ENCODE measurements at regions not wholly inside any gene's neighbourhood (a gene's known extent, or its start where the extent isn't known, plus 50 kb on each side); places are given as distances from the start of the nearest gene placed in this dataset.
"Not testable (repeated sequence)": the region's sequence is repeated elsewhere in the genome, so short reads cannot be mapped to it uniquely, and the experiment has no call there.

DNA sequence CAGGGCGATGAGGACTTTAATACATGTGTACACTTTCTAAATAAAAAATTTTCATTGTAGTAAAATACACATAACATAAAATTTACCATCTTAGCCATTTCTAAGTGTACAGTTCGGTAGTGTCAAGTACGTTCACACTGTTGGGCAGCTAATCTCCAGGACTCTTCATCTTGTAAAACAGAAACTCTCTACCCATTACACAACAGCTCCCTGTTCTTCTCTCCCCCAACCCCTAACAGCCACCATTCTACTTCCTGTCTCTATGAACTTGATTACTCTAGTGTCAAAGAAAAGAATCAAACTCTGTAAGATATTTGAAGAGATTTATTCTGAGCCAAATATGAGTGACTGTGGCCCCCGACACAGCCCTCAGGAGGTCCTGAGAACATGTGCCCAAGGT, 208.3 kb upstream of the PLGLB1 start:
- TF ChIP-seq, protein P1, sequence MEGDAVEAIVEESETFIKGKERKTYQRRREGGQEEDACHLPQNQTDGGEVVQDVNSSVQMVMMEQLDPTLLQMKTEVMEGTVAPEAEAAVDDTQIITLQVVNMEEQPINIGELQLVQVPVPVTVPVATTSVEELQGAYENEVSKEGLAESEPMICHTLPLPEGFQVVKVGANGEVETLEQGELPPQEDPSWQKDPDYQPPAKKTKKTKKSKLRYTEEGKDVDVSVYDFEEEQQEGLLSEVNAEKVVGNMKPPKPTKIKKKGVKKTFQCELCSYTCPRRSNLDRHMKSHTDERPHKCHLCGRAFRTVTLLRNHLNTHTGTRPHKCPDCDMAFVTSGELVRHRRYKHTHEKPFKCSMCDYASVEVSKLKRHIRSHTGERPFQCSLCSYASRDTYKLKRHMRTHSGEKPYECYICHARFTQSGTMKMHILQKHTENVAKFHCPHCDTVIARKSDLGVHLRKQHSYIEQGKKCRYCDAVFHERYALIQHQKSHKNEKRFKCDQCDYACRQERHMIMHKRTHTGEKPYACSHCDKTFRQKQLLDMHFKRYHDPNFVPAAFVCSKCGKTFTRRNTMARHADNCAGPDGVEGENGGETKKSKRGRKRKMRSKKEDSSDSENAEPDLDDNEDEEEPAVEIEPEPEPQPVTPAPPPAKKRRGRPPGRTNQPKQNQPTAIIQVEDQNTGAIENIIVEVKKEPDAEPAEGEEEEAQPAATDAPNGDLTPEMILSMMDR (IDR thresholded peaks at IDR 0.05), result not testable (repeated sequence)
- not testable (repeated sequence) for TF ChIP-seq POLR2AphosphoS5 (IDR thresholded peaks at IDR 0.05; ENCODE audit: insufficient read depth in 1 of 2, low read depth in 1 of 2)
